HS-5 (cell line): ENCODE measurements at regions not wholly inside any gene's neighbourhood (a gene's known extent, or its start where the extent isn't known, plus 50 kb on each side); places are given as distances from the start of the nearest gene placed in this dataset.

Source experiments
- DNase-seq: peaks from one replicate; pipeline ENCODE4 v3.0.0-alpha.2; 2012; ENCODE audit warnings: low read depth

DNA sequence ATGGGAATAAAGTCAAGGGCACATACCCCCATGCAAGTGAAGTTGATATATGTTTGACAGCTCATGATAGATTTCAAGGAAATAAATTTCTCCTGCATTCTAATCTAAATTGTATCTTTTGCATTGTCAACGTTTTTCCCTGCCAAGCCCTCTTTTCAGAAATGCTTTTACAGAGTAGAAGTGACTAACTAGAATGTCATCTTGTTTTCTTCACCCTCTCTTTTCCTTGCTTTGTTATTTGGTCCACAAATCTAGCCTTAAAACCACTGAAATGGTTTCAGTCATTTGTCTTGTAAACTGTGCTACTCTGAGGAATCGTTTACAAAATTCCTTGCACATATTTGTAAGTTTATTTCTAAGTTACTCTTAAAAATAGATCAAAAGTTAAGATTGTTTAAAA is 600.8 kb upstream of the CXADR start:
- no peak for DNase-seq

DNA sequence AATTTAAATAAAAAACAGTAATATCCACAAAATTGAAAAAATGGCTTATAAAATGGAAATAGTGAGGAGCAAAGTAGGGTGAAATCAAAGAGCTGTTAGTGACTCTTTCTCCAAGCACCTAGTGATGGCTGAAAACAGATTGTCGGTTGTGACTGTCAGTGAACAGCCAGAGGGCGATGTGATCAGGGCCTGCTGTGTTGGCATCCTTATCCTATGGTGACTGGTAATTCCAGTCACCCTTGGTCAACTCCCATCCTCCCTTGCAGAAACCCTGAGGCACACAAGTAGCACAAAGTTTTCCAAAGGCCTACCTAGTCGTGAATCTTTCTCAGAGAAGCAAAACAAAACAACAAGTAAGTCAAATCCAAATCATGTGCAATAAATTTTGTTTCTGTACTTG is 599.8 kb upstream of the CXADR start:
- no peak for DNase-seq

DNA sequence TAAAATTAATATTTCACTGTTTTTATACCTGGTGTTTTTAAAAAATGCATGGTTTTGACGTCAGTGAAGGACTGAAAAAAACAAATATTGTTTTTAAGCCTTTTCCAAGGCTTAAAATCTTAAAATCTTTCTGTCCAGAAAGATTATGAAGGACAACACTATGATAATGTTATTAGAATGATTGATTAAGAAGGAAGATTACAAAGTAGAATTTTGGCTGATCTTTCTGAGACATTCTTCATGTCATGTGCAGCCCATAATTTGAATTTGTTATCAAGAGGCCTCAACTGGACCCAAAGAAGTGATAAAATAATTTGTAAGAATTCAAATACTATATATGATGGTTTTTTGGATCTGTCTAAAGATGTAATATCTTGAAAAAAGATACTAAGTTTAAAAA is 584.4 kb upstream of the CXADR start:
- DNase-seq = no peak

DNA sequence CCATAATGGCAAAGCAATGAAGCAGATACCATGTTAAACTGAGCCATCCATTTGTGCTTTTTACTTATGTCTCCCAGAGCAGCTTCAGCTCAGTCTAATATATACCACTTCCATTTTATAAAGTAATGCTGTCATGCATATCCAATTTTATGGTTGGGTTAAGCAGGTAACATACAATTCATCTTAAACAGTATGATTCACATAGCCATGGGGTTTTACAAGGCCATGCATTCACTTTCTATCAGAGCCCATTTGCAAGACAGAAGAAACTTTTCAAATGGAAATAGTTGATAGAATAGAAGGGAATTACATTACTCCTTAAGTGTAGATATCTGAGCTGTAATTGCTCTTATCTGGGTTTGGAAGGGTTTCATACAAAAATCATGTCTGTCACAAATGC is 580.5 kb upstream of the CXADR start:
- no peak for DNase-seq

DNA sequence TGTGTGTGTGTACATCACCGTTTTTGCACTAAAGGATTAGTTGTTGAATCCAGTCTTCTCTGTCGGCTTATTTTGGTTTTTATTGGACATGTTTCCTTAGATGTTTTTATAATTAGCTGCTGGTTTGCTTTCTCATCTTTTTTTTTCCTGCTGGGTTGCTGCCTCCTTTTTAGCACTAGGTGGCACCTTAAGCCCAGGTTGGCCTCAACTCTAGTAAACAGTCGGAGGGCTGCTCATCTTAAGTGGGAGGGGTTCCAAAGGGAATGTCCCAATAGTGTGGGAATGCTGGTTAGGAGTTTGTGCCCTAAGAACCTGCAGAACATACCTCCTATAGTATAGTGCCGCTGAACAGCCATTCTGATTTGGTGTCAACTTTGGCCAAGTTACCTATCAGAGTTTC is 570.1 kb upstream of the CXADR start:
- DNase-seq = peak; percentile 11

DNA sequence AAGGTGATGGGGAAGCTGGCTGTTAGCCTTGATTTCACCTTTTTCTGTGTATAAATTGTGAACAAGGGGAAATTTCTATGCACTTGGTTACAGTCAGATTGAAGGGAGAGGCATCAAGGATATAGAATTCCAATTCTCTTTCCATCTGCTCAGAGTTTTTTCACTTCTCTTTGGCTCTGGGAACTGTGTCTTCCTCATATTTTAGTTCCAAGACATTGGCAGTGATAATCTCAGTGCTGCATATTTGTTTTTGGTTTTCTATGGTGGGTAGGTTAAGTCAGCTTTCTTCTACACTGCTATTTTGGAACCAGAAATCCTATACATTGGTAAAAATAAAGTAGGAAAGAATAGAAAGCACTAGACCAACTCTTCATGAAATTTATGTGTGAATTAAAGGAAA is 569.6 kb upstream of the CXADR start:
- no peak for DNase-seq

DNA sequence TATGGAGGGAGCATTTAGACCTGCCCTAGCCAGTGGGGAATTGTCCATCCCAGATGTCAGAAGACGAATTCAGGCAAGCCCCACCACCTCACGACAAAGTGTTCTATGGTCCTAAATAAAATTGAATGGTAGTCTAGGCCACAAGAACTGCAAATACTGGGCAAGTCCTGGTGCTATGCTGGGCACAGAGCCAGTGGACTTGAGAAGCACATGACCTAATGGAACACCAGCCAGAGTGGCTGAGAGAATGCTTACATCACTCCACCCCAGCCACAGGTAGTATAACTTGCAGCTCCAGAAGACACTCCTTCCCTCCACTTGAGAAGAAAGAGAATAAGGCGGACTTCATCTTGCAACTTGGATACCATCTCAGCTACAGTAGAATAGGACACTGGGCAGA is 567.3 kb upstream of the CXADR start:
- DNase-seq = no peak

DNA sequence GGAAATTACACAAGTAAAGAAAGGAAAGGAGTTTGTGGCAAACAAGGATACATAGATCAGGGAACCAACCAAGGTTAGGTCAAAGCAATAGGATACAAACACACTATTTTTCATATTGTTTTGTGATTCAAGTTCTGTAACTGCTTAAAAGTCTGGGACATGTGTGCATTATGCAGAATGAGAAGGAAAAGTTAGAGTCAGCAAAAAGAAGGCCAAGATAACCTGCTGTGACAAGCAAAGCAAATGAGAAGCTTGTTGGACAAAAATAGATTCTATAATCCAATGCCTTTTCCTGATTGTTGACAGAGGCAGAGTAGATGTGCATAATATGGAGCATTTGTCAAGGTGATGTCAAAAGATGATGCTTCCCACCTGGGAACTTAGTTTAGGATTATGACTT is 556.0 kb upstream of the CXADR start:
- DNase-seq = no peak

DNA sequence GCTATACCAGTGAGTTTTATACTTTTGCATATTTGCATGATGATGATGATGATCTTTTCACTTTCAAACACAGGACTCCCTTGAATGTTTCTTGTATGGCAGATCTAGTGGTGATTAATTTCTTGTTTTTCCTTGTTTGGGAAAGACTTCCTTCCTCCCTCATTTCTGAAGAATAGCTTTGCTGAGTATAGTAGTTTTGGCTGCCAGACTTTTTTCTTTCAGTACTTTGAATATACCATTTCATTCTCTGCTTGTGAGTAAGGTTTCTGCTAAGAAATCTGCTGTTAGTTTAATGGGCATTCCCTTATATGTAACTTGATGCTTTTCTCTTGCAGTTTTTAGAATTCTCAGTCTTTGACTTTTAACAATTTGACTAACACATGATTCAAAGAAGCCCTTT is 547.4 kb upstream of the CXADR start:
- DNase-seq = no peak

DNA sequence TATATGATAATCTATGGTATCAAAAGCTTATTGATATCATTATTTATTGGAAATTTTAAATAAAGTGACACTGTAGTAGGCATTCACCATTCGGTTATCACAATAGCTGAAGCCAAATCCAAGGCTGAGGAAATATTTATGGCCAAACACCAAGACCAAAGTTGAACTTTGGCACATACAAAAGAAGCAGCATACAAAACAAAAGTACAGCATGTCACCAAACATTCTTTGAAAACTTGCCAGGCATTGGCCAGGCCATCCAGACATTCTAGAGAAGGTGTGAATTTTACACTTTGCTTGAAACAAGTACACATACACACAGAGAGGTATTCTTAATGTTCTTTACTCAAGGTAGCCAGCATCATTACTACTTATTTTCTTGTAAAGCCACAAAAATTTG is 544.4 kb upstream of the CXADR start:
- no peak for DNase-seq

DNA sequence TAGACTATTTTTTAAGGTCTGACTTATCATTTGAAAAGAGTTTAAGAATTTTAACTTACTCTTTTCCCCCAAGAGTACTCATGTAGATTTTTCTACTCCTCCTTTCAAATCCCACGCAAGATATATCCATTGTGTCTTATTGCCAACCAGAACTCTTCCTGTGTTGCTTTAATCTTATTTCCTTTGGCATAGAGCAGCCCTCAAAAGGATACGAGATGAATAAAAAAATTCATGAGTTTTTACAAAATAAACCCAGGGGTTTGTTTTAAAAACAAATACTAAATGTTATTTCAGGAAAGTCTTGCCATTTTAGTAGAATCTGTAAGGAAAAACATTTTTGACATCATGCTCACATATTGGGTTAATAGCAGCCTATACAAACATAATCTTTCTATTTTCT is 543.2 kb upstream of the CXADR start:
- no peak for DNase-seq

DNA sequence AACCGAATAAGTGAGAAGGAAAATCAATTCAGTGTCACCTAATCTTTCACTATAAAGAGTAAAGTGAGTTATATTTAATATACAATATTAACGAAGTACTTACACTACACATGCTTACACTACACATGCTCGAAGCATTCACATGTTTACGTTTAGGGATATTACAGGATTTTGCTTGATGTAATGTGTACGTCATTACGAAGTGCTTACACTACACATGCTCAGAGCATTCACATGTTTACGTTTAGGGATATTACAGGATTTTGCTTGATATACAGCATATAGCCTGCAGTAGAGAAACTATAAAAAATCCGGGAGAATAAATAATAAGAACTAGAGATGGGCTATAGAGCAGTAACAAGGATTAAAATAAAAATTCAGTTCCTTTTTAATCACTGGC is 538.8 kb upstream of the CXADR start:
- no peak for DNase-seq

DNA sequence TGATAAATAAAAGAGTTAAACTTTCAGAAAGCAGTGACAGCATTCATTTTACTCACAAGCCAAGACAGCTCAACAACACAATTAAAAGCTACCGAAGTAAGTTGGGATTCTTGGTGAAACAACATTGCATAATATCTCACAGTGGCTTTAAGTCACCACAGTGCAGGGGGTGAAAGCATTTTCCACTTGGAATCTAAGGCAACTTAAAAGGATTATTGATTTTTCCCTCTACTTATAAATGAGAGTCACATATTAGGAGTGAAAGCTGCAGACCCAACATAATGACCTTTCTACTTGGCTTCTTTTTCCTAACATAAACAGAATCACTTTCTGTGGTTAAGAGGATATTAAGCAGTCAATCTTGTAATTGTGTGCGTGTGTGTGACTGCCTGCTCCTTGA is 536.6 kb upstream of the CXADR start:
- no peak for DNase-seq

DNA sequence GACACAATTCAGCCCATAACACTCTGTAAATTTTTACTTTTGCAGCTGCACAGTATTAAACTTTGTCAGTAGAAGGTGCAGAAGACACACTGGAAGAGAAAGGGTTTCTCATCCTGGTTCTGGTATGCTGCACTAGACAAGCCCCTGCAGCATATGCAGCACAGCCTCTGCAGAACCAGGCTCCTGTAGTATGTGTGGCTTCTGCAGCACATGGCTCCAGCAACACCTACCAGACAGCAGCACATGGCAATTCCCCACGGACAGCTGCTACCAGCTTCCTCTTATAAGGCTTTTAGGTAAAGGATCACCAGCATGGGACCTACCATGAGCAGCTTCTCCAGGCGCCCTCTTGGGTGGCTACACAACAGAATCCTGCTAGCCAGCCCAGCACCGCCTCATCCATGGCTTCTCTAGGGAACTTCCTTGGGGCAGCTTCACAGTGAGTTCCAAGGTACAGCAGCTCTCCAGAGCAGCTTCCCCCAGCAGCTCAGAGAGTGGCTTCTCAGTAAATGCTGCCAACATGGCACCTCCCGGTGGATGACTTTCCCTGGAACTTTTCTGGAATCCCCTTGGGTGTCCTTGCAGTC is 534.4 kb upstream of the CXADR start:
- no peak for DNase-seq

DNA sequence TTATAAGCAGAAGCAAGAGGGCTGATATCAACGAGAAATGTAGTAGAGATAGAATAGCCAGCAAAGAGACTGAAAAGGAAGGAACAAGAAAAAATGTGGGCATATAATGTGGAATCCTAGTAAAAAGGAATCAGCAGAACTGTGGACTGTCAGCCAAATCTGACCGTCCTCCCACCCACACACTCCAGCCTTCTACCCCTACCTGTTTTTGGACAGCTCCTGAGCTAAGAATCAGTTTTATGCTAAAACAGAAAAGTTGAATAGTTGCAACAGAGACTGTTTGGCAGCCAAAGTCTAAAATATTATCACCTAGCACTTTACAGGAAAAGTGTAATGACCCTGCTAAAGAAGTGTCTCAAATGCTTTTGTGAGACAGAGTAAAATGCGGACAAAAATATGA is 533.3 kb upstream of the CXADR start:
- no peak for DNase-seq

DNA sequence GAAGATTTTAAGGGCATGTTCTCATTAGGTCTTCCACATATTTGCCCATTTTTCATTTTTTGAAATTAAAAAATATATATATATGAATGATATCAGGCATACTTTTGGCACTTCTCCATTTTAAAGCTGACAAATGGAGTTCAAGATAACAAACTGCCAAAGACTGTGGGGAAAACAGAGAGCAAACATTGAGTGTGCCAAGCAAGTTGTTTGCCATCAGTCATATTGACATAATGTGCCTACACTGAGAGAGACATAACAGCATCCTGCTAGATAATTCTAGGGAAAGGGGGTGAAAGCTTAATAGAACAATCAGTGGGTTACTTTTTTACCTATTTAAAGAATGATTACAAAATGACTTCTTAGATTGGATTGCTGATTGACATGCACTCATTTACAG is 529.4 kb upstream of the CXADR start:
- DNase-seq = no peak

DNA sequence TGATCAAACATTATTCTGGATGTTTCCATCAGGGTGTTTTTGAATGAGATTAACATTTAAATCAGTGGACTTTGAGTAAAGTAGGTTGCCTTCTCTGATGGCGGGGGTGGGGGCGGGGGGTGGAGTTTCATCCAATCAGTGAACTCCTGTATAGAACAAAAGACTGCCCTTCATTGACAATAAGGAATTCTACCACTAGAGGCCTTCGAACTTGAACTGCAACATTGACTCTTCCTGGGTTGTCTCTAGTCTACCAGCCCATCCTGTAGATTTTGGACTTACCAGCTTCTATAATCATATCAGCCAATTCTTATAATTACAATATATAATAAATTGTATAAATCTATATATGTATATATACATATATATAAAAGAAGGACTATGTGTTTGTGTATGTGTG is 520.4 kb upstream of the CXADR start:
- DNase-seq = no peak

DNA sequence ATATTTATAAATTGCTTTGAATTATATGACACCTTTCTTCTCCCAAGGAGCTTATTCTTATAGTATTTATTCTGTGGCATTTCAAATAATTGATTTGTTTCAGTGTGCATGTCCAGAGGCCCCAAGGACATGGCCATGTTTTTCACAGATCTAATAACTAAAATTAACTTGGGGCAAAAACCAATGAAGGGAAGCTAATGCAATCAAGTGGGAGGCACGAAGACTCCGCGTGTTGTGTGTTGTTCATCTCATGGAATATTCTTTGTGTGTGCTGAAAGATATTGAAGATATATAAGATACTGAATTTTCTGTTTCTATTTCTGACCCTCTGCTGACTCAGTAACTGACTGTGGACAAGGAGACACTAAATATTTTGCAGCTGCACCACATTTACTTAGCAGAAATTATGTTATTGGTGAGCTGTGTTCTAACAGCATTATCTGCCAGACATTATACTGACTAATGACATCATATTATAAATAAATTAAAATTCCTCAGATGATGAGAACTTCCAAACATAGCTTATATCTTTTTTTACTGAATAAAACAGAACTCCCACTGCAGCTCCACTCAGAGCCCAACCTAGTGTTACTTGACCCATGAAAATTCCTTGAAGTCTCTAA is 519.3 kb upstream of the CXADR start:
- no peak for DNase-seq

DNA sequence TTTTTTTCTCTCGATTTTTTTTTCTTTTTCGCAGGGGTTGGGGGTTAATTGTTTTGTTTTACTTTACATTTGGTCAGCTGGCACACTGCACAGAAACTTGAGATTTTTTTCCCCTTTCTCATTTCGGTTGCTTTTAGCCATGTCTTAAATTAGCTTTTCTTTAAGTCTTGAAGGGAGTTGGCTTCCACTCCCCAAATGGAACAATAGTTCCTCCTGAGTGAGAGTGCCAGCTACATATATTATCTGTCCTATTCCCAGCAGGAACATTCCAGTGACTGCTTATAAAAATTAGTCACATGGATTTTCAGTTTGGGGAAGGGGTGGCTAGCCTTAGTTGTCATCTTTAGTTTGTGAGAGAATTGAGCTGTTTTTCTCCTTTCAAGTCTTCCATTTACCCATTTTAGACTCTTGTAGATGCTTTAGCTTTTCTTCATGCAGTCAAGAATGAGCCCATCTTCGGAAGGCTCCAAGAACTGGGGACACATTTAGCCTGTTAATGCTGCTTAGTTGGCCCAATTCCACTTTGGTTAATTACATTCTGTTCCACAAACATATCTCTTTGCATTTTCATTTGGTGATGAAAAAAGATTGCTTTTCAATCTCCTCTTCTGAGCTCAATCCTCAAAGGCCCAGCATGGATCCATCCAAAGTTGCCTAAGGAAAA is 510.1 kb upstream of the CXADR start:
- DNase-seq = no peak

DNA sequence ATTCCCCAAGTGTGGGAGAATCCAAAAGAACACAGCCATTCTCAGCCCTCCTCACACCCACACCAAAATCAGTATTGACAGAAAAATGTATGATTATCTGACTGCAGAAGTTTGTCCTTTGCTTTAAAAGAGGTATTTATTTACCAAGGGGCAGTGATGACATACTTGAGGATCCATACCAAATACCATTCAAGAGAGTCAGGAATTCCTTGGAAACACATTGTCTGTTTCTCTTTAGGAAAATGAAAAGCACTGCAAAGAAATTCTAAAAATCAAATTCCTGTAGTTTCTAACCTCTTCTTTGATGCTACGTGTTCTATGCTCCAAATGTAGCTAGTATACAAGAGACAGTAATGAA is 509.6 kb upstream of the CXADR start:
- peak; percentile 20 for DNase-seq

DNA sequence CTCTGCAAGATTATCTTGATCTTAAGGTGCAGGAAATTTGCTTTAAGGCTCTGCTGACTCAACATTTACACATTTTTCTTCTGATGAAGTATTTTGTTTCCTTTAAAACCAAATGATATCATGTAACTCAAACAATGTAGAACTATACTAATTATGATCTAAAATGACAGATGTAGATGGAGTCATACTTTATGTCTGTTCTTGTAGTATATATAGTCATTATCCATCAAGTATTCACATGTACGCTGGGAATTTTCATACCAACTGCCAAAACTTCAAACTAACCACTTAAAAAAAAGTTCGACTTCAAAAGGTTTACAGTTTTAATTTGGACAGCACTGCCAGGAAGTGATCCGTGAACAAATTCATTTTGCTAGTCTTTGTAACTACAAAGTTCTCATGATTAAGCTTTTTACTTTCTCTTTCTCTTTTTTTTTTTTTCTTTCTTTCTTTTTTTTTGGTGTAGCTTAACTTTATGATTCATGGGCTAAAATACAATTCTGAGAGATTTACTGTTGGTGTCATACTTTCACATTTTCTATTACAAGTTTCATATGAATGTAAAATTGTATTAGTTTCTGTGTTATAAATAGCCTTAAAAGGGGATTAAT is 509.0 kb upstream of the CXADR start:
- peak; percentile 15 for DNase-seq

DNA sequence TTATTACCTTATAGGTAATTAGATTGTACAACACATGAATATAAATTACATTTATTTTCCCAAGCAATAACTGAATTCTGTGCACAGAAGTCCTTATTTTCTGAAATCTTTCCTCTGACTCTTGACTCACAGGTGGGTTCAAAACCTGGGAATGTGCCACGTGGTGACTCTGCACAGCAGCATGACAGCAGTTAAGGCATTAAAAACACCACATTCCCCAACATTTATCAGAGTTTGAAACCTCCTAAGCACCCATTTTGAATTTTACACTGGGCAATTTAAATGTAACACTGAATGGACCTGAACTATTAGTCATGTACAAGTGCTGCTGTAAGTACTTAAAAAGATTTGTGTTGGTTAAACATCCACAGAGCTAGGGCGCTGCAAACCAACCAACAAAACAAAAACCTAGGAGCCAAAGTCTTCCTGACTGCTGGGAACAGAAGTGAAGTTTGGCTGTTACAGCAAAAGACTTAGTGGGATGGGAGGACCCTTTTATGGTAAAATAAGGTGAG is 480.6 kb upstream of the CXADR start:
- DNase-seq = no peak

DNA sequence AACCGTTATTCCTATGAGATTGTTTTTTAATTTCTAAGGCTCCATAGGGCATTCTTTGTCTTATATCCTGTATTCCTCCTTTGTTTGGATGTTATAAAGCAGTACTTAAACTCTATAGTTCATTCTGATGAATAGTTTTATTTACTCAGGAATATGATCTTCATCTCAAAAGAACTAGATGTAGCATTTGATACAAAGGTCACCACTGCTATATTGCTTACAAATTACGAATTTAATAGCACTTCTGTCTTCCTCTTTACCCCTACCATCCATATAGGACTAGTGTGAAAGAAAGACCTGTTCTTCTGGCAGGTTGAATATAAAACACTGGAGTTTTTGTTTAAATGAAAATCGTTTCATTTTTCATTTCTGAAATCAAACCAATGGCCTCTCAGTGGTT is 468.1 kb upstream of the CXADR start:
- no peak for DNase-seq
